ENCODE measurements at regions not wholly inside any gene's neighbourhood (a gene's known extent, or its start where the extent isn't known, plus 50 kb on each side); places are given as distances from the start of the nearest gene placed in this dataset.
"Not testable (repeated sequence)": the region's sequence is repeated elsewhere in the genome, so short reads cannot be mapped to it uniquely, and the experiment has no call there.

- no peak for DNase-seq (ENCODE audit: low read depth in 2 of 3, low spot score in 2 of 3)
Measured at GRCh38 chr16:17988839-17989238, 347.7 kb downstream of the NPIPA8 start.

GRCh38 chr16:17986991-17987390, 349.5 kb downstream of the NPIPA8 start:
- no peak for DNase-seq (ENCODE audit: low read depth in 2 of 3, low spot score in 2 of 3)

GRCh38 chr16:17984810-17985209, 351.7 kb downstream of the NPIPA8 start:
- no peak for DNase-seq (ENCODE audit: low read depth in 2 of 3, low spot score in 2 of 3)

- DNase-seq (ENCODE audit: low read depth in 2 of 3, low spot score in 2 of 3): no peak
Measured at GRCh38 chr16:17983847-17984639, 352.5 kb downstream of the NPIPA8 start.

- DNase-seq (ENCODE audit: low read depth in 2 of 3, low spot score in 2 of 3): no peak
Measured at GRCh38 chr16:17983114-17983513, 353.4 kb downstream of the NPIPA8 start.

- no peak for DNase-seq (ENCODE audit: low read depth in 2 of 3, low spot score in 2 of 3)
Measured at GRCh38 chr16:17977260-17977659, 359.3 kb downstream of the NPIPA8 start.

GRCh38 chr16:17972460-17972943, 364.0 kb downstream of the NPIPA8 start:
- DNase-seq (ENCODE audit: low read depth in 2 of 3, low spot score in 2 of 3): no peak

- DNase-seq (ENCODE audit: low read depth in 2 of 3, low spot score in 2 of 3): no peak
Measured at GRCh38 chr16:17970816-17971331, 365.7 kb downstream of the NPIPA8 start.

- no peak for DNase-seq (ENCODE audit: low read depth in 2 of 3, low spot score in 2 of 3)
Measured at GRCh38 chr16:17970157-17970765, 366.3 kb downstream of the NPIPA8 start.

- no peak for DNase-seq (ENCODE audit: low read depth in 2 of 3, low spot score in 2 of 3)
Measured at GRCh38 chr16:17965133-17965900, 371.2 kb downstream of the NPIPA8 start.

GRCh38 chr16:17964196-17964595, 372.3 kb downstream of the NPIPA8 start:
- no peak for DNase-seq (ENCODE audit: low read depth in 2 of 3, low spot score in 2 of 3)

GRCh38 chr16:17963185-17963836, 373.2 kb downstream of the NPIPA8 start:
- no peak for DNase-seq (ENCODE audit: low read depth in 2 of 3, low spot score in 2 of 3)

- DNase-seq (ENCODE audit: low read depth in 2 of 3, low spot score in 2 of 3): no peak
Measured at GRCh38 chr16:17962726-17963125, 373.8 kb downstream of the NPIPA8 start.

- not testable (repeated sequence) for DNase-seq (ENCODE audit: low read depth in 2 of 3, low spot score in 2 of 3)
Measured at GRCh38 chr16:17961822-17962221, 374.7 kb downstream of the NPIPA8 start.

- DNase-seq (ENCODE audit: low read depth in 2 of 3, low spot score in 2 of 3): no peak
Measured at GRCh38 chr16:17951378-17951777, 385.2 kb downstream of the NPIPA8 start.

- no peak for DNase-seq (ENCODE audit: low read depth in 2 of 3, low spot score in 2 of 3)
Measured at GRCh38 chr16:17949982-17950250, 386.6 kb downstream of the NPIPA8 start.

- no peak for DNase-seq (ENCODE audit: low read depth in 2 of 3, low spot score in 2 of 3)
Measured at GRCh38 chr16:17949141-17949981, 387.2 kb downstream of the NPIPA8 start.

- no peak for DNase-seq (ENCODE audit: low read depth in 2 of 3, low spot score in 2 of 3)
Measured at GRCh38 chr16:17947637-17948036, 388.9 kb downstream of the NPIPA8 start.

- no peak for DNase-seq (ENCODE audit: low read depth in 2 of 3, low spot score in 2 of 3)
Measured at GRCh38 chr16:17947165-17947564, 389.4 kb downstream of the NPIPA8 start.

GRCh38 chr16:17945080-17945601, 391.4 kb downstream of the NPIPA8 start:
- no peak for DNase-seq (ENCODE audit: low read depth in 2 of 3, low spot score in 2 of 3)
